Right kidney (tissue), 1 donor: ENCODE measurements at regions not wholly inside any gene's neighbourhood (a gene's known extent, or its start where the extent isn't known, plus 50 kb on each side); places are given as distances from the start of the nearest gene placed in this dataset.
"Not testable (repeated sequence)": the region's sequence is repeated elsewhere in the genome, so short reads cannot be mapped to it uniquely, and the experiment has no call there.

Experiments used
- DNase-seq: peaks from one replicate; pipeline ENCODE4 v3.0.0-alpha.2; 2016

GRCh38 chr5:135279328-135279727 lies 119.7 kb downstream of the MACROH2A1 start:
- no peak for DNase-seq

DNA sequence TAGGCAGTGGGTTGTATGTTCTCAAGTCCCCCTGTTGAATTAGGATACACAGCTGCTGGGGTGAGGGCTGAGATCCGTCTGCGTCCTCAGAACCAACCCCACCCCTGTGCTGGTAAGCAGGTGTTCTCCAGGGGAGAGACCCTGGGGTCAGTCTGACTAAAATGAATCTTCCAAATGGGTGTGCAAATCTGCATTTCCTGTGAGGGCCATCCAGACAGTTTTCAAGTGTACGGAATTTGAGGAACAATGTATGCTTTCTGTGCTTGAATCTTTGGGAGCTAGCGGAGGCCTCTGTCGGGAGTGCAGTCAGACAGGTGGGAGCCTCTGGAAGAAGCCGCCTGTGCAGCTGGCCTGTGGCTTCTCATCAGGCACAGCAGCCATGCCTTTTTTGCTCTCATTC lies 122.9 kb downstream of the MACROH2A1 start:
- no peak for DNase-seq

DNA sequence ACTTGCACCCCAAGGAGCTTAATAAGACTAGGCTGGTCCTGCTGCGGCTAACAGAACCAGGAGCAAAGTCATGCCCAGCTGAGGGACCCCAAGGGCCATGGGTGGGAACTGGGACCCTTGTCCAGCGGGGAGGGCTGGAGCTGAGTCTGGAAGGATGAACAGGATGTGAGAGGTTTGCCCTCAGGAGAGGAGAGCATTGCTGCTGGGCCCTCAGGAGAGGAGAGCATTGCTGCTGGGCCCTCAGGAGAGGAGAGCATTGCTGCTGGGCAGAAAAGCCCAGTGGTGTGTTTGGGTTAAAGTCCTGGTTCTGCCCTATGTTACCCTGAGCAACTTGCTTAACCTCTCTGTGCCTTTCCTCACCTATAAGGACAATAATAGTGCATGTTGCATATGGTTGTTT lies 125.8 kb downstream of the MACROH2A1 start:
- DNase-seq = no peak

GRCh38 chr5:135272311-135272805 lies 126.7 kb downstream of the MACROH2A1 start:
- peak; percentile 4 for DNase-seq

- DNase-seq = peak; percentile 21
Measured at GRCh38 chr5:135271533-135272310, 127.3 kb downstream of the MACROH2A1 start.

DNA sequence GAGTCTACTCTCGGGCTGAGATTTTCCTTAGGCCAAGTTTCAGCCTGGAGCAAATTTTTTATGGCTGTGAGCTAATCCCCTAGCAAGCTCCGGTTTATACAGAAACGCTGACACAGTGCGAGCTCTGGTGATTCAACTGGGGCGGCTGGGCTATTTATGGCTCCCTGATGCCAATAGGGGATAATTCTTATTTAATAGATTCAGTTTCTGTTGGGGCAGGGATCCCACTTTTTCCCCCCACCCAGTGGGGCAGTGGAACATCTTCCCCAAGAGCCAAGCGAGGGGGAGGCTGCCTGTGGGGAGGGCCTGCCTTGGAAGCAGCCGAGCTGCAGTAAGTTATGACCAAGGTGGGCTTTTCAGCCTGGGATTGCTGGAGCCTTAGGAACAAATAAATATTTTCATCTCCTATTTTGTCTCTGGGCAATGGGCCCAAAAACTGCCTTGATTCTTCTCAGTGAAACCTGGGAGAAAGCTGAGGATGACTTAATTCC lies 129.1 kb downstream of the MACROH2A1 start:
- DNase-seq = no peak

- no peak for DNase-seq
Measured at GRCh38 chr5:135269199-135269598, 129.8 kb downstream of the MACROH2A1 start.

GRCh38 chr5:135266975-135267374 lies 132.1 kb downstream of the MACROH2A1 start:
- no peak for DNase-seq

DNA sequence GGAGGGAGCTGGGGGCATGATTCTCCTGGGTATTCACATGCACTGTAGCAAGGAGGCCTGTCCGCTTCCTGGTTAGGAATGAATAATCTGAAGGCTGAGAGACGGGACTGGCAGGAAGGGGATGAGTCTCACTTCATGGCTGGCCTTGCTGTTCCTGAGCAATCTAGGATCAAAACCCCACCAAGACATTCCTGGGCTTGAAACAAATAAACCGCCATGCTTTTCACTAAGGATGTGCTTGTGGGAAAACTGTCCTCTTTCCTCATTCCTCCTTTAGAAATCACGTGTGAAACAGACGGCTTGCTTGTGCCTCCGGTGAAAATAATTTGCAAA lies 132.8 kb downstream of the MACROH2A1 start:
- DNase-seq = no peak

GRCh38 chr5:135265497-135266302 lies 133.3 kb downstream of the MACROH2A1 start:
- DNase-seq = no peak

DNA sequence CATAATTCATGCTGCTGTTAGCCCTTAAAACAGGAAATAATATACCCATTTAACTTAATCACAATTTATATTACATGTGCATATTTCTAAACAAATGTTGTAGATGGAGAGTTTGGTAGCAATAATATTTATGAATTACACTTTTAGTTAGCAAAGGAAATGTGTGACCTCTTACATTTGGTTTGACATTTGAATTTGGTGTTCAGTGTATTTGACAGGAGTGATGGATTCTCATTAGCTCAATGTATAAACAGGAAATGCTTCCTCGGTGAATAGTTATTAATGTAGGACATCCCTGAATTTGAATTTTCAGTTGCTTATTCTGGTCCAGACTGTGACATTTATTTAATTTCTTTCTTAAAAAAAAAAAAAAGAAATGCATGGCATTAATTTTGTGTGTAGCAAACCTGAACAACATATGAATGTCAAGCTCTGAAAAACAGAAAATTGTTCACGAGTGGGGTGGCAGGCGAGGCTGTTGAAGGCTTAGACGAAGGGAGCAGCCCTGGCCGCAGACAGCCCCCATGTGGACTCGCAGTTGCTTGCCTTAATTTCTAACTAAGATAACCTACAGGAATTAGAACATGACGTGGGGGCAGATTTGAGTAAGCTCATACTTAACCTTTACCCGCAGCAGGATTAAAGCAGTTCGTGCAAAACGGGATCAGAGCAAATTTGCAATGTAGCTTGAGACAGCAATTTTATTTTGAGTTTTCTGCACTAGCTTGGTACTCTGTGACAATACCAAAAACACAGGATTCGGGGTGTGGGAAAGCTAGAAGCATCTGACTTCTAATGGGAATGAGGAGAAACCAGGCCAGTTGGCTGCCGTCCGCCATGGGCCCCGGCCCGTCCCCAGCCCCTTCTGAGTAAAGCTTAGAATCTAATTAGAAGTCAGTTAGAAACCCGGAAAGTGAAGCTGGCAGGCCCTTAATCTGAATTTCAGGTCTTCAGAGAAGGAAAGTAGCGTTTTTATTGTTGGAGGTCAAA lies 134.3 kb downstream of the MACROH2A1 start:
- peak; percentile 6 for DNase-seq

DNA sequence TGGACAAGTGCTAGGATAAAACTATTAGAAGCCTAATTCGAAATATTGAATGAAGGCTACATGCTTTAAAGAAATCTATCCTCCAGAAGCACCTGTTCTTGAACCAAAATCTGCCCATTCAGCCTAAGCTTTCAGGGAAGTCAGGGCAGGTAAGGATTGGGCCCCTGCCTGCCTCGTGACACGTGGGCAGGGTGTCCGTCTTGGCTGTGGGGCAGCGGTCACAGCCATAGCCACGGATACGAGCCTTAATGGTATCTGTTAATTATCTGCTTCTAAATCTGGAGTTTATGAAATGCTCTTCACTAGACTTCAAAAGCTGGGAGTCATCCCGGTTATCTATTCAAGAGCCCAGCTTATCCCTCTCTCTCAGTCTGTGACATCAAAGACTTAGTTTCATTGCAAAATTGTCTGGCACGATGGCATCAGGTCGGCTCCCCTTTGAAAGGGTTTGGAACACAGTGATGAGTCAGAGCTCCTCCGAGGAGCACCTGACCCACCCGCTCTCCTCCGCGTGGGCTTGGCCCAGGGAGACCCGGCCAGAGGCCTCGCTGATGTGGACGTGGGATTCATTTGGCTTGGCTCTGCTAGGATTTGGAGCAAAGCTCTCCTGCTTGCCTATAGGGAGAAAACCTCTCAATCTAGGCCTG lies 135.9 kb downstream of the MACROH2A1 start:
- DNase-seq = no peak

GRCh38 chr5:135262364-135262763 lies 136.7 kb downstream of the MACROH2A1 start:
- DNase-seq = no peak

- DNase-seq = not testable (repeated sequence)
Measured at GRCh38 chr5:135260108-135260507, 138.9 kb downstream of the MACROH2A1 start.

GRCh38 chr5:135255461-135256178 lies 143.4 kb downstream of the MACROH2A1 start:
- DNase-seq = no peak

DNA sequence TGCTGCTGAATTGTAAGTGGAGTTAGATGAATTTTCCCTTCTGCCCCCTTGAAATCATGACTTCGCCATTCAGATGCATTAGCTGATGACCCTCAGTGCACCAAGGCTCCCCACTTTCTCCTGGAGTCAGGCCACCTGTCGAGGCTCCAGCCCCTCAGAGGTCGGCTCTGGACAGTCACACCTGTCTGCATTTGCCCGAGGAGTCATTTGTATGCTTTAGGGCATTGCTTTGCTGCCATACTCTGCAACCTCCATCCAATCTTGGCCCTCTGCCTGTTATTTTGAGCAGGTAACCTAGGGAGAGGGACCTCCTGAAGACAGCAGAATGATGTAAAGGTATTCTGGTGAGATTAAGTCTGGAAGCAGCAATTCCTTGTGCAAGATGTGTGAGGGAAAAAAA lies 144.8 kb downstream of the MACROH2A1 start:
- DNase-seq = no peak

GRCh38 chr5:135253601-135254178 lies 145.3 kb downstream of the MACROH2A1 start:
- DNase-seq = no peak

DNA sequence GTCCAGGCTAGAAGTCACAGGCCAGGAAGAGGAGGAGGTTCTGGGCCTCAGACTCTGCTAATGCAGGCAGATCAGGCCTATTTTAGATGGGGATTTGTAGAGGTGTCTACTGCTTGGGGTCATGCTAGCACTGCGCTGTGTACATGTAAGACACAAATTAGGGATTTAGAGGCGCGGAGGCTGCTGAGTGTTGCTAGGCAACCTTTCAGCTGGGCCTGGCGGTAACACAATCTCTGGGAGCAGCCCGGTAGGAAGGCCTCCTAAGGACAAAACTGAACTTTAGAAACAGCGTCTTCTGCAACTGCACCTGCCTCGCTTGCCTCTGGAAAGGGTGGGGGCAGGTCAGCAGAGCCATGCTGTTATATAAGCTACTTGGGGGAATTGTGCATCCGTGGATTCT lies 147.9 kb downstream of the MACROH2A1 start:
- DNase-seq = no peak

DNA sequence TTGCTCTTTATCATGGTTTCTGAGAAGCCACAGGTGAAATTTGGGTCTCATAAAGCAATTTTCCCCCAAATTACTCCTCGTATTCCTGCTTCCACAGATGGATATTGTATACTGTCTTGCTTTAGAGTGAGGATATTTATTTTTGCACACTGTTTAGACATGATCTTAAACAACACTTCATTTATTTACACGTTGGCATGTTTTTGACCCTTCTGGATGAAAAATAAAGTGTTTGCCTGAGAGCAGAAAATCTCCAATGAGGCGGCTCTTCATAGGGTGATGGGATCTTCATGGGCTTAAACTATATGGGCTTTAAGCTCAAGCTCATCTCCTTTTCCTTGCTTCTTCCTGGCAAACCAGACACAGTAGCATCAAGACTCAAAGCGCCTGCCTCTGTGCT lies 148.4 kb downstream of the MACROH2A1 start:
- DNase-seq = no peak

- no peak for DNase-seq
Measured at GRCh38 chr5:135249658-135250057, 149.4 kb downstream of the MACROH2A1 start.

DNA sequence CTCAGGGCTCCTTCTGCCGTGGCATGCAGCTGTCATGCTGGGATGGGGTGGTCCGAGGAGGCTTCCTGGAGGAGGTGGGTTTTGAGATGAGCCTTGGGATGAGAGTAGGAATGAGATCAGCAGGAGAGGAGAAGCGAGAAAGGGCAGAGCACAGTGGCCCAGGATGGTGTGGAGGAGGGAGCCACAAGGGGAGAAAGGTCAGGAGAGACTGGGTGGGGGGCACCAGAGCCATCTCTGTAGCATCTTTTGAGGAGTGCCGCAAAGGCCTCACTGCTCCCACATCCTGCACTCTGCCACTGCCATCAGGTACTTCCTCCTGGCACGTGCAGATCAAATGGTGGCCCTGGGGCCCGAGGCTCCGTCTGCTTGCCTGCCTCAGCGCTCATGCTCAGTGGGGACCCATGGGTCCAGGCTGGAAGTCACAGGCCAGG lies 150.2 kb downstream of the MACROH2A1 start:
- no peak for DNase-seq
